ENCODE measurements at regions not wholly inside any gene's neighbourhood (a gene's known extent, or its start where the extent isn't known, plus 50 kb on each side); places are given as distances from the start of the nearest gene placed in this dataset.
"Not testable (repeated sequence)": the region's sequence is repeated elsewhere in the genome, so short reads cannot be mapped to it uniquely, and the experiment has no call there.

GRCh38 chr22:11626422-11626773 lies 3901.6 kb upstream of the OR11H1 start:
- Histone ChIP-seq H3K9me3 (ENCODE audit: control insufficient read depth, insufficient read depth, low read length) (peaks cover 65% of the 10 kb centered on the region), H3K4me3 (ENCODE audit: low read depth, low read length) (no peak overlapping the region), H3K27ac (ENCODE audit: low read depth, low read length) (no peak overlapping the region), H3K27me3 (ENCODE audit: control insufficient read depth, insufficient read depth, low read length) (no peaks in the 10 kb centered on the region)
- TF ChIP-seq CTCF (IDR thresholded peaks at IDR 0.05; ENCODE audit: low read depth, low read length) = no peak
- no peak for DNase-seq (ENCODE audit: low read depth, low spot score)
- CTCF ChIA-PET = no interaction called here
- POLR2A ChIA-PET = no interaction called here

GRCh38 chr22:11627036-11627435 lies 3901.0 kb upstream of the OR11H1 start:
- H3K9me3 ChIP-seq (ENCODE audit: control insufficient read depth, insufficient read depth, low read length) = peaks cover 60% of the 10 kb centered on the region
- CTCF ChIA-PET; POLR2A ChIA-PET; H3K4me3 ChIP-seq (ENCODE audit: low read depth, low read length); DNase-seq (ENCODE audit: low read depth, low spot score); H3K27me3 ChIP-seq (ENCODE audit: control insufficient read depth, insufficient read depth, low read length); H3K27ac ChIP-seq (ENCODE audit: low read depth, low read length): not testable (repeated sequence)

DNA sequence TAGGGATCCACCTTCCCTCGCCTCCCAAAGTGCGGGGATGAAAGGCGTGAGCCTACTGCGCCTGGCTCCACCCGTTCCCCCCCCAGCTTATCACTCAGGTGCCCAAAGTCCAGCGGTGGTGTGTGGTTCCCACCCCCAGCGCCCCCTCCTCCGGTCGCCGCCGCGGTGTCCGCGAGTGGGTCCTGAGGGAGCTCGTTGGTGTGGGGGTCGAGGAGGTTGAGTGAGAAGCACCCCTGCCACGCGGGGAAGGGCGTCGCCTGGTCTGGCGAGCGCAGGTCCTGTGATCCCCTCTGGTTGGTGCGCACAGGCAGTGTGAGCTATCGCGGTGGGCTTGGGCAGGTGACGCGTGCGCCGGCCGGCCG lies 3900.6 kb upstream of the OR11H1 start:
- Histone ChIP-seq H3K9me3 (ENCODE audit: control insufficient read depth, insufficient read depth, low read length) (peaks cover 60% of the 10 kb centered on the region), H3K27ac (ENCODE audit: low read depth, low read length) (no peak overlapping the region), H3K4me3 (ENCODE audit: low read depth, low read length) (no peak overlapping the region), H3K27me3 (ENCODE audit: control insufficient read depth, insufficient read depth, low read length) (no peaks in the 10 kb centered on the region)
- no peak for DNase-seq (ENCODE audit: low read depth, low spot score)
- TF ChIP-seq CTCF (IDR thresholded peaks at IDR 0.05; ENCODE audit: low read depth, low read length) = no peak
- ChIA-PET CTCF (no interaction called here), POLR2A (no interaction called here)

- no peak for TF ChIP-seq CTCF (IDR thresholded peaks at IDR 0.05; ENCODE audit: low read depth, low read length)
- Histone ChIP-seq H3K27me3 (ENCODE audit: control insufficient read depth, insufficient read depth, low read length) (no peaks in the 10 kb centered on the region), H3K9me3 (ENCODE audit: control insufficient read depth, insufficient read depth, low read length) (peaks cover 57% of the 10 kb centered on the region), H3K27ac (ENCODE audit: low read depth, low read length) (no peak overlapping the region), H3K4me3 (ENCODE audit: low read depth, low read length) (no peak overlapping the region)
- ChIA-PET POLR2A (no interaction called here), CTCF (no interaction called here)
- no peak for DNase-seq (ENCODE audit: low read depth, low spot score)
Measured at GRCh38 chr22:11627798-11628650, 3900.0 kb upstream of the OR11H1 start.

DNA sequence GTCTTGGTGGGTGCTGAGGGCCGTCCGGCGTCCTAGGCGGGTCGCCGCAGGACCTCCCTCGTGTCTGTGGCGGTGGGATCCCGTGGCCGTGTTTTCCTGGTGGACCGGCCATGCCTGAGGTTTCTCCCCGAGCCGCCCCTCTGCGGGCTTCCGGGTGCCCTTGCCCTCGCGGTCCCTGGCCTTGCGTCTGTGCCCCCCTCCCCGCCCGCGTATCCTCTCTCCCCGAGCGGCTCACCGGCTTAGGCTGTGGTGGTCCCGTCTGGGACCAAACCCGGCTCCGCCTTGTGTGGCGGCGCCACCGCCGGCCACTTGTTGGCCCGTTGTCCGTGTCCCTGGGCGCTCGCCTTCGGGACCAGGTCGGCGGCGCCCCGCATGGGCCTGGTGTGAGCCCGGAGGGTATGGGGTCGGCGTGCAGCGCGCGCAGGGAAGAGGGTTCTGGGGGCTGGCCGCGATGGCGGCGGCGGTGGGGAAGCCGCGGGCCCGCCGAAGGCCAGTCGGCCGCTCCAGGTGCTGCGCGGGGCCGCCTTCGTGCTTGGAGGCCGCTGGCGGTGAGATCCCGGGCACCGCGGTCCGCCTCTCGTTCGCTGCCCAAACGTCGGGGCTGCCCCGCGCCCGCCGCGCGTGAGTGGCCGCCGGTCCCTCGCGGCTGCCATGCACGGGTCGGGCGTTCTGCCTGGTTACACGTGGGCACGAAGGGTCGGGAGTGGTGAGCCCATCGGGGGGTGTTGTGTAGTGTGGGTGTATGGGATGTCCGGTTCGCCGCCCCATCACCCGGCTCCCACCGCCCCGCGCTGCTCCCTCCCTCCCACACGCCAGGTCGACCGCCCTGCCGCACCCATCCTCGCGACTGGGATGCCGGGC lies 3899.1 kb upstream of the OR11H1 start:
- H3K9me3 ChIP-seq (ENCODE audit: control insufficient read depth, insufficient read depth, low read length) = peaks cover 57% of the 10 kb centered on the region
- no peak for TF ChIP-seq CTCF (IDR thresholded peaks at IDR 0.05; ENCODE audit: low read depth, low read length)
- no peak overlapping the region for H3K4me3 ChIP-seq (ENCODE audit: low read depth, low read length)
- H3K27ac ChIP-seq (ENCODE audit: low read depth, low read length) = no peak overlapping the region
- ChIA-PET CTCF (no interaction called here), POLR2A (no interaction called here)
- no peak for DNase-seq (ENCODE audit: low read depth, low spot score)
- H3K27me3 ChIP-seq (ENCODE audit: control insufficient read depth, insufficient read depth, low read length) = no peaks in the 10 kb centered on the region

All from AG04450 (cell line).